ENCODE measurements at regions not wholly inside any gene's neighbourhood (a gene's known extent, or its start where the extent isn't known, plus 50 kb on each side); places are given as distances from the start of the nearest gene placed in this dataset.

DNA sequence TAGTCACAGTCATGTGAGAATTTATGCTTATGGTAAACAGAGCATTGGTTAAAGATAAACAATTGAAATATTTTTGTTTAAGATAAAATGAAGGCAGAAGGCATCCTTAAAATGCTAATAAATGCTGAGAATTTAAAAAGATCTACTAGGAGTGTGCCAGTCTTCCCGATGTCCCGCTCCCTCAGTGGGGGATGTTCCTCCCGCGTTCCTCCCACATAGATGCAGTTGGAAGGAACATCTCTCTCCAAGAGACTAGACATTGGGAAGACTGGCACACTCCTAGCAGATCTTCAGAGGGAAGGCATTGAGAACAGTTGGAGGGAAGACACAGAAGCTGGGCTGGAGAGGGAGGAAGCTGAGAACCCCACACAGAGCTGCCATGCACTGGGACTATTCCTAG, 203.3 kb downstream of the EDN1 start:
- Histone ChIP-seq H3K27ac (ENCODE audit: low read length) (no peak overlapping the region), H4K20me1 (ENCODE audit: insufficient read depth) (no peaks in the 10 kb centered on the region), H3K79me2 (replicated peaks; ENCODE audit: insufficient read depth, low read length) (no peaks in the 10 kb centered on the region), H3F3A (ENCODE audit: insufficient read depth, low read length, poor library complexity, severe bottlenecking) (no peaks in the 10 kb centered on the region), H3K9ac (ENCODE audit: low read length) (no peak overlapping the region), H2AFZ (ENCODE audit: low read depth, low read length) (no peak overlapping the region), H3K4me3 (ENCODE audit: low read length) (no peak overlapping the region), H3K9me3 (ENCODE audit: low read length) (no peaks in the 10 kb centered on the region), H3K4me2 (ENCODE audit: low read length) (no peak overlapping the region), H3K36me3 (ENCODE audit: insufficient read depth, low read length) (no peaks in the 10 kb centered on the region), H3K27me3 (ENCODE audit: insufficient read depth, low read depth, low read length) (no peaks in the 10 kb centered on the region), H3K9me2 (ENCODE audit: insufficient read depth, low read length) (no peaks in the 10 kb centered on the region)
- TF ChIP-seq TAF1 (IDR thresholded peaks at IDR 0.05; ENCODE audit: low read depth) (no peak), SMC3 (conservative IDR thresholded peaks at IDR 0.05; ENCODE audit: poor library complexity) (no peak), EP300 (conservative IDR thresholded peaks at IDR 0.05; ENCODE audit: poor library complexity, severe bottlenecking) (no peak), EZH2 (IDR thresholded peaks at IDR 0.05; ENCODE audit: borderline replicate concordance, insufficient read depth, low read length, poor library complexity, severe bottlenecking) (no peak), POLR2AphosphoS5 (IDR thresholded peaks at IDR 0.05) (no peak), RAD21 (conservative IDR thresholded peaks at IDR 0.05) (no peak), MXI1 (conservative IDR thresholded peaks at IDR 0.05; ENCODE audit: poor library complexity, severe bottlenecking) (no peak), REST (IDR thresholded peaks at IDR 0.05; ENCODE audit: borderline replicate concordance) (no peak)
- TF ChIP-seq, protein P1, sequence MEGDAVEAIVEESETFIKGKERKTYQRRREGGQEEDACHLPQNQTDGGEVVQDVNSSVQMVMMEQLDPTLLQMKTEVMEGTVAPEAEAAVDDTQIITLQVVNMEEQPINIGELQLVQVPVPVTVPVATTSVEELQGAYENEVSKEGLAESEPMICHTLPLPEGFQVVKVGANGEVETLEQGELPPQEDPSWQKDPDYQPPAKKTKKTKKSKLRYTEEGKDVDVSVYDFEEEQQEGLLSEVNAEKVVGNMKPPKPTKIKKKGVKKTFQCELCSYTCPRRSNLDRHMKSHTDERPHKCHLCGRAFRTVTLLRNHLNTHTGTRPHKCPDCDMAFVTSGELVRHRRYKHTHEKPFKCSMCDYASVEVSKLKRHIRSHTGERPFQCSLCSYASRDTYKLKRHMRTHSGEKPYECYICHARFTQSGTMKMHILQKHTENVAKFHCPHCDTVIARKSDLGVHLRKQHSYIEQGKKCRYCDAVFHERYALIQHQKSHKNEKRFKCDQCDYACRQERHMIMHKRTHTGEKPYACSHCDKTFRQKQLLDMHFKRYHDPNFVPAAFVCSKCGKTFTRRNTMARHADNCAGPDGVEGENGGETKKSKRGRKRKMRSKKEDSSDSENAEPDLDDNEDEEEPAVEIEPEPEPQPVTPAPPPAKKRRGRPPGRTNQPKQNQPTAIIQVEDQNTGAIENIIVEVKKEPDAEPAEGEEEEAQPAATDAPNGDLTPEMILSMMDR (IDR thresholded peaks at IDR 0.05; ENCODE audit: poor library complexity, severe bottlenecking), result no peak

GRCh38 chr6:12494161-12494560, 204.0 kb downstream of the EDN1 start:
- Histone ChIP-seq H3K27ac (ENCODE audit: low read length) (no peak overlapping the region), H4K20me1 (ENCODE audit: insufficient read depth) (no peaks in the 10 kb centered on the region), H3K4me2 (ENCODE audit: low read length) (no peak overlapping the region), H3F3A (ENCODE audit: insufficient read depth, low read length, poor library complexity, severe bottlenecking) (no peaks in the 10 kb centered on the region), H3K9me2 (ENCODE audit: insufficient read depth, low read length) (no peaks in the 10 kb centered on the region), H3K36me3 (ENCODE audit: insufficient read depth, low read length) (no peaks in the 10 kb centered on the region), H3K27me3 (ENCODE audit: insufficient read depth, low read depth, low read length) (no peaks in the 10 kb centered on the region), H3K4me3 (ENCODE audit: low read length) (no peak overlapping the region), H3K9ac (ENCODE audit: low read length) (no peak overlapping the region), H2AFZ (ENCODE audit: low read depth, low read length) (no peak overlapping the region), H3K79me2 (replicated peaks; ENCODE audit: insufficient read depth, low read length) (no peaks in the 10 kb centered on the region), H3K9me3 (ENCODE audit: low read length) (no peaks in the 10 kb centered on the region)
- TF ChIP-seq EZH2 (IDR thresholded peaks at IDR 0.05; ENCODE audit: borderline replicate concordance, insufficient read depth, low read length, poor library complexity, severe bottlenecking) (no peak), RAD21 (conservative IDR thresholded peaks at IDR 0.05) (no peak), REST (IDR thresholded peaks at IDR 0.05; ENCODE audit: borderline replicate concordance) (no peak), EP300 (conservative IDR thresholded peaks at IDR 0.05; ENCODE audit: poor library complexity, severe bottlenecking) (no peak), MXI1 (conservative IDR thresholded peaks at IDR 0.05; ENCODE audit: poor library complexity, severe bottlenecking) (no peak), POLR2AphosphoS5 (IDR thresholded peaks at IDR 0.05) (no peak), SMC3 (conservative IDR thresholded peaks at IDR 0.05; ENCODE audit: poor library complexity) (no peak), TAF1 (IDR thresholded peaks at IDR 0.05; ENCODE audit: low read depth) (no peak)
- TF ChIP-seq, protein P1 (IDR thresholded peaks at IDR 0.05; ENCODE audit: poor library complexity, severe bottlenecking), result no peak
